Mesendoderm (in vitro differentiated cells): ENCODE measurements at regions not wholly inside any gene's neighbourhood (a gene's known extent, or its start where the extent isn't known, plus 50 kb on each side); places are given as distances from the start of the nearest gene placed in this dataset.

Source experiments
- DNase-seq: peaks from one replicate; pipeline ENCODE4 v3.0.0; 2013
- H2AK5ac ChIP-seq: 2 replicates; pipeline ENCODE4 v1.6.1; 2013; ENCODE audit warnings: low read length, inconsistent platforms
- H2BK120ac ChIP-seq: 2 replicates; pipeline ENCODE4 v1.6.1; 2013; ENCODE audit warnings: low read depth, mild to moderate bottlenecking, low read length, moderate library complexity, mixed read lengths
- H2BK15ac ChIP-seq: replicated peaks from 2 replicates; pipeline ENCODE4 v1.6.1; 2013; ENCODE audit warnings: low read depth, mild to moderate bottlenecking, moderate library complexity
- H2BK5ac ChIP-seq: 2 replicates; pipeline ENCODE4 v1.6.1; 2013; ENCODE audit warnings: low read length, inconsistent platforms
- H3K18ac ChIP-seq: 2 replicates; pipeline ENCODE4 v1.6.1; 2013; ENCODE audit warnings: mild to moderate bottlenecking, low read length, mixed read lengths
- H3K23ac ChIP-seq: one replicate; pipeline ENCODE4 v1.6.1; 2013; ENCODE audit warnings: low read length
- H3K27ac ChIP-seq: 2 replicates; pipeline ENCODE4 v1.5.1; 2013; ENCODE audit warnings: low read depth, mild to moderate bottlenecking, inconsistent platforms, low read length, moderate library complexity
- H3K27me3 ChIP-seq: 2 replicates; pipeline ENCODE4 v1.6.1; 2013; ENCODE audit warnings: low read length, control low read depth, mild to moderate bottlenecking, inconsistent platforms; ENCODE audit not compliant: insufficient read depth, poor library complexity
- H3K36me3 ChIP-seq: 2 replicates; pipeline ENCODE4 v1.6.1; 2013; ENCODE audit warnings: low read length, inconsistent platforms; ENCODE audit not compliant: control insufficient read depth, insufficient read depth
- H3K4ac ChIP-seq: one replicate; pipeline ENCODE4 v1.6.1; 2013; ENCODE audit warnings: low read depth, mild to moderate bottlenecking, low read length, moderate library complexity
- H3K4me1 ChIP-seq: 2 replicates; pipeline ENCODE4 v1.6.1; 2013; ENCODE audit warnings: low read depth, low read length, inconsistent platforms; ENCODE audit not compliant: control insufficient read depth
- H3K4me2 ChIP-seq: 2 replicates; pipeline ENCODE4 v1.6.1; 2013; ENCODE audit warnings: low read length
- H3K4me3 ChIP-seq: 2 replicates; pipeline ENCODE4 v1.5.1; 2013; ENCODE audit warnings: mild to moderate bottlenecking, low read length
- H3K56ac ChIP-seq: one replicate; pipeline ENCODE4 v1.6.1; 2013; ENCODE audit warnings: low read length
- H3K79me1 ChIP-seq: 2 replicates; pipeline ENCODE4 v1.6.1; 2013; ENCODE audit warnings: low read length, inconsistent platforms
- H3K79me2 ChIP-seq: 2 replicates; pipeline ENCODE4 v1.6.1; 2013; ENCODE audit warnings: mild to moderate bottlenecking, low read length; ENCODE audit not compliant: control insufficient read depth, insufficient read depth
- H3K9ac ChIP-seq: 2 replicates; pipeline ENCODE4 v1.6.1; 2013; ENCODE audit warnings: low read length, inconsistent platforms
- H4K5ac ChIP-seq: one replicate; pipeline ENCODE4 v1.6.1; 2013; ENCODE audit warnings: low read length
- H4K8ac ChIP-seq: one replicate; pipeline ENCODE4 v1.6.1; 2013; ENCODE audit warnings: low read depth, mild to moderate bottlenecking, control low read depth, low read length, moderate library complexity
- WGBS: extraction: QIAGEN DNeasy Blood & Tissue Kit; methylation state at CpG from one replicate; pipeline ENCODE4 v1.1.7; 2013; ENCODE audit warnings: low lambda C conversion rate, missing lambda C conversion rate; ENCODE audit not compliant: insufficient coverage; ENCODE audit errors: extremely low coverage; 5-methylcytosine and 5-hydroxymethylcytosine counted together

GRCh38 chr7:63041786-63042185, 956.9 kb upstream of the ZNF722 start:
- Histone ChIP-seq H2AK5ac (no peak overlapping the region), H3K56ac (no peak overlapping the region), H3K36me3 (no peaks in the 10 kb centered on the region), H4K5ac (no peak overlapping the region), H3K27me3 (no peaks in the 10 kb centered on the region), H3K79me2 (no peaks in the 10 kb centered on the region), H2BK15ac (no peak overlapping the region), H3K4me2 (no peak overlapping the region), H3K18ac (no peak overlapping the region), H3K4me3 (no peak overlapping the region), H3K4ac (no peak overlapping the region), H3K27ac (no peak overlapping the region), H3K4me1 (no peaks in the 10 kb centered on the region), H3K79me1 (no peaks in the 10 kb centered on the region), H3K23ac (no peak overlapping the region), H3K9ac (no peak overlapping the region), H2BK5ac (no peak overlapping the region), H4K8ac (no peak overlapping the region), H2BK120ac (no peak overlapping the region)
- no peak for DNase-seq
- WGBS = no CpG with 5 or more reads among the region's 3 CpGs

GRCh38 chr7:63042730-63043511, 955.7 kb upstream of the ZNF722 start:
- Histone ChIP-seq H2AK5ac (no peak overlapping the region), H3K4me1 (no peaks in the 10 kb centered on the region), H3K4me3 (no peak overlapping the region), H3K79me2 (no peaks in the 10 kb centered on the region), H2BK5ac (no peak overlapping the region), H3K56ac (no peak overlapping the region), H3K27ac (no peak overlapping the region), H3K4me2 (no peak overlapping the region), H3K23ac (no peak overlapping the region), H4K8ac (no peak overlapping the region), H4K5ac (no peak overlapping the region), H3K27me3 (no peaks in the 10 kb centered on the region), H3K9ac (no peak overlapping the region), H2BK15ac (no peak overlapping the region), H3K36me3 (no peaks in the 10 kb centered on the region), H3K79me1 (no peaks in the 10 kb centered on the region), H2BK120ac (no peak overlapping the region), H3K4ac (no peak overlapping the region), H3K18ac (no peak overlapping the region)
- no peak for DNase-seq
- no CpG with 5 or more reads among the region's 10 CpGs for WGBS

- Histone ChIP-seq H3K27ac (no peak overlapping the region), H4K5ac (no peak overlapping the region), H2BK15ac (no peak overlapping the region), H4K8ac (no peak overlapping the region), H3K4me3 (no peak overlapping the region), H3K79me1 (no peaks in the 10 kb centered on the region), H3K4ac (no peak overlapping the region), H3K4me2 (no peak overlapping the region), H3K36me3 (no peaks in the 10 kb centered on the region), H2BK5ac (no peak overlapping the region), H3K4me1 (no peaks in the 10 kb centered on the region), H2BK120ac (no peak overlapping the region), H3K23ac (no peak overlapping the region), H3K56ac (no peak overlapping the region), H3K9ac (no peak overlapping the region), H3K27me3 (no peaks in the 10 kb centered on the region), H2AK5ac (no peak overlapping the region), H3K18ac (no peak overlapping the region), H3K79me2 (no peaks in the 10 kb centered on the region)
- no CpG with 5 or more reads among the region's 9 CpGs for WGBS
- no peak for DNase-seq
Measured at GRCh38 chr7:63043657-63044543, 954.7 kb upstream of the ZNF722 start.

DNA sequence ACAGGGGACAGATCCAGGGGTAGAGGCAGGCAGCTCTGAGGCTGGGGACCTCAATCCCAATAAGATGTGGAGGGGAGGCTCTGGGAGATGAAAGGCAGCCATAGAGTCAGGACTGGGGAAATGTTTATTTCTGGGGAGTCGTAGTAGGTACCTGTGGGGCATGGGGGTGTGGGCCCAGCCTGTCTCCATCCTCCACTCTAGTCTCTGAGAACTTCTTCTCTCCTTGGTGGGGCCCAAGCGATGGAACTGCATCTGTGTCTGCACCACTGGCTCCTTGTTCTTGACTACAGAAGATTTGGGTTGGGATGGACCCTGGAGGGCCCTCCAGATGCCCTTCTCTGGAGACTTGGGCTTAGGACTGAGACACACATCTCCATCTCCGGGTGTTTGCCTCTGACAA, 953.9 kb upstream of the ZNF722 start:
- WGBS = no CpG with 5 or more reads among the region's 3 CpGs
- H3K79me1 ChIP-seq = no peaks in the 10 kb centered on the region
- no peak overlapping the region for H4K8ac ChIP-seq
- DNase-seq = no peak
- no peaks in the 10 kb centered on the region for H3K36me3 ChIP-seq
- H3K4me1 ChIP-seq = no peaks in the 10 kb centered on the region
- no peak overlapping the region for H3K4me3 ChIP-seq
- H2BK15ac ChIP-seq = no peak overlapping the region
- H3K18ac ChIP-seq = no peak overlapping the region
- no peak overlapping the region for H3K23ac ChIP-seq
- H3K27ac ChIP-seq = no peak overlapping the region
- no peak overlapping the region for H3K9ac ChIP-seq
- H3K56ac ChIP-seq = no peak overlapping the region
- H4K5ac ChIP-seq = no peak overlapping the region
- no peak overlapping the region for H2BK5ac ChIP-seq
- H3K27me3 ChIP-seq = no peaks in the 10 kb centered on the region
- no peak overlapping the region for H3K4me2 ChIP-seq
- no peak overlapping the region for H2AK5ac ChIP-seq
- H3K4ac ChIP-seq = no peak overlapping the region
- H2BK120ac ChIP-seq = no peak overlapping the region
- H3K79me2 ChIP-seq = no peaks in the 10 kb centered on the region

DNA sequence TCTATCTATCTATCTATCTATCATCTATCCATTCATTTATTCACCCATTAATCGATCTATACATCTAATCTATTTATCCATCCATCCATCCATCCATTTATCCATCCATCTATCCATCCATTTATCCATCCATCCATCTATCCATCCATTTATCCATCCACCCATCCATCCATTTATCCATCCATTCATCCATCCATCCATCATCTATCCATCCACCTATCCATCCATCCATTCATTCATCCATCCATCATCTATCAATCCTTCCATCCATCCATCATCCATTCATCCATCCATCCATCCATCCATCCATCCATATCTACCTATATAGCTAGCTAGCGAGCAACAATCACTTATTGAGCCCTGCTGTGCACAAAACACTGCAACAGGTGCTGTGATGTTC, 953.1 kb upstream of the ZNF722 start:
- Histone ChIP-seq H3K4ac (no peak overlapping the region), H3K9ac (no peak overlapping the region), H2AK5ac (no peak overlapping the region), H4K5ac (no peak overlapping the region), H3K27ac (no peak overlapping the region), H3K23ac (no peak overlapping the region), H3K79me1 (no peaks in the 10 kb centered on the region), H3K27me3 (no peaks in the 10 kb centered on the region), H3K4me2 (no peak overlapping the region), H3K56ac (no peak overlapping the region), H2BK120ac (no peak overlapping the region), H4K8ac (no peak overlapping the region), H3K4me1 (no peaks in the 10 kb centered on the region), H3K4me3 (no peak overlapping the region), H3K36me3 (no peaks in the 10 kb centered on the region), H3K18ac (no peak overlapping the region), H3K79me2 (no peaks in the 10 kb centered on the region), H2BK15ac (no peak overlapping the region), H2BK5ac (no peak overlapping the region)
- 100% methylated on average over 1 of the region's 2 CpGs for WGBS
- DNase-seq = no peak
